ENCODE measurements at regions not wholly inside any gene's neighbourhood (a gene's known extent, or its start where the extent isn't known, plus 50 kb on each side); places are given as distances from the start of the nearest gene placed in this dataset.

DNA sequence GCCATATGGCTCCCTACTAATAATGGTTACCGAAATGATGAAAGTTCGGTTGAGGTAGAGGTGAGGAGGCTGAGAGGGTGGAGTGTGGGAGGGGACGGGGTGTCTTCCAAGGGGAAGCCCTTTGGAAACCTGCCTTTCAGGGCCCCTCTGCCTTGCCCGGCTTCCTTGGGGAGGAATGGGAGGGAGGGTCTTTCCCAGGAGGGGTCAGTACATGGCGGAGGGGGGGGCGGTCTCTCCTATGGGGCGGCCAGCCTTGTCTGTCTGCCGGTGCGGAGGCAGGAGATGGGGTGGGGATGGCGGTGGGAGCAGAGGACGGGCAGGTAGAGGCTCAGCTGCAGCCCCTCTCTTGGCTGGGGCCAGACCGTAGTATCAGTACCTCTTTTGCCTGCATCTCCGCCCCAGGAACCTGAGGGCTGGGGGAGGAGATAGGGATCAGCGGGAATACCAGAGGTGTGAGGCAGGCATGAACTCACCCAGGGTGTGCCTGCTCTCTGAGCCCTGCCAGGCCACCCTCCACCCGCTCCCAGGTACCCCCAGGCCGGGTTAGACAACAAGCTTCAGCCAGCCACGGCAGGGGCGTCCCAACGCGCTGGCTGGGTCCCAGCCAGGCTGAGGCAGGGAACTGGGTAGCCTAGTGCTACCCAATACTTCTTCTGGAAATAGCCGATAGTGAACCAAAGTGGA is 79.4 kb upstream of the POU3F1 start:
- H3K4me1 ChIP-seq (ENCODE audit: control insufficient read depth, insufficient read depth, low read length): peaks cover 16% of the 10 kb centered on the region; the same call in 1 of the 2 replicates
- H3K4me3 ChIP-seq (ENCODE audit: low read depth, low read length): no peak overlapping the region
- no peak overlapping the region for H3K9ac ChIP-seq (ENCODE audit: low read length)
- H3K27me3 ChIP-seq (ENCODE audit: control insufficient read depth, insufficient read depth, low read length): no peaks in the 10 kb centered on the region
- H3K9me3 ChIP-seq (ENCODE audit: control insufficient read depth, insufficient read depth, low read depth, low read length): no peaks in the 10 kb centered on the region
- no peak overlapping the region for H3K27ac ChIP-seq (ENCODE audit: low read depth, low read length)
- H3K36me3 ChIP-seq (ENCODE audit: control insufficient read depth, insufficient read depth, low read length): no peaks in the 10 kb centered on the region

DNA sequence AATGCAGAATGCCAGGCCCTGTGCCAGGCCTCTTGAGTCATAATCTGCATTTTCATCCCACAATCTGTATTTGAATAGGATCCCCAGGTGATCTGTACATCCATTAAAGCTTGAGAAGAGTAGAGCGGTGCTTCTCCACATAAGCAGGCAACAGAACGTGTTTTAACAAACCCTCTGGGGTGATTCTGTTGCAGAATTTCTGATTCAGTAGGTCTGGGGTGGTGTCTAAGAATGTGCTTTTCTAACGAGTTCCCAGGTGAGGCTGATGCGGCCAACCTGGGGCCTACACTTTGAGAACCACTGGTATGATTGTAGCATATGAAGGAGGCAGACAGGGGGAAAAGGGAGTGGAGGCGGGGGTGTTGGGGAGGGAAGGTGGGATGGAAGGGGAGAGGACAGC is 78.4 kb upstream of the POU3F1 start:
- Histone ChIP-seq H3K27ac (ENCODE audit: low read depth, low read length) (no peak overlapping the region), H3K9ac (ENCODE audit: low read length) (no peak overlapping the region), H3K36me3 (ENCODE audit: control insufficient read depth, insufficient read depth, low read length) (no peaks in the 10 kb centered on the region), H3K9me3 (ENCODE audit: control insufficient read depth, insufficient read depth, low read depth, low read length) (no peaks in the 10 kb centered on the region), H3K4me3 (ENCODE audit: low read depth, low read length) (no peak overlapping the region), H3K4me1 (ENCODE audit: control insufficient read depth, insufficient read depth, low read length) (peaks cover 13% of the 10 kb centered on the region; the same call in 1 of the 2 replicates), H3K27me3 (ENCODE audit: control insufficient read depth, insufficient read depth, low read length) (no peaks in the 10 kb centered on the region)

DNA sequence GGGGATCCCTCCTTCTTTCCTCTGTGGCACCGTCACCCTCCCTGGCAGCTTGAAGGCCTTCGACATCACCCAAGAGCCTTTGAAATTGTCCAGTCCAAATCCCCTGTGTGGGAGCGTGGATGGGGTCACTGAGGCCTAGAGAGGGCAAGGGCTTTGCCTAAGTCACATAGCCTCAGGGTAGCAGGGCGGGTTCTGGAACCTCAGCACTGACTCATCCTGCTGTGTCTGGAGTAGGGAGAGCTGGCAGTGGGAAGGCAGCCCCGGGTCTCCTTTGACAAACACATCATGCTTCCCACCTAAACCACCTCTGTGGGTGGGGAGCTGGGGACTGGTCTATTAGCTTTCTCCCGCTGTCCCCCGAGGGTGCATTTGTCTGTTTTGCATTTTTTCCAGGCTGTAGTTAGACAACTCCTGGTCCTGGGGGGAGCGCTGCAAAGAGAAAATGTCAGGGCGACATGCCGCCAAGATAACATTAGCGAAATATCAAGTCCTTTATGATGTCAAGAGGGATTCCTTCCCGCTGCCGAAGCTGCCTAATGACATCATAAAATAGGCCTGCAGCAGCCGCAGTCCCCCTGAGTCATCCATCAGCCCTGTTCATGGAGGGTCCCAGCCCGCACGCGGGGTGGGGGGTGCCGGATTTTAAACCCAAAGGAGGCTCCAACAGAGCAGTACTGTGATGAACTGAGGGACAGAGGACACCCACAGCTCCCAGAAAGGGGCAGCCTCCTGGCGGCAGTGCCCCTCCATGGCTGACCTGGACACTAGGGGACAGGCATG is 77.0 kb upstream of the POU3F1 start:
- H3K9ac ChIP-seq (ENCODE audit: low read length): no peak overlapping the region
- peaks cover 10% of the 10 kb centered on the region; the same call in 1 of the 2 replicates for H3K4me1 ChIP-seq (ENCODE audit: control insufficient read depth, insufficient read depth, low read length)
- H3K36me3 ChIP-seq (ENCODE audit: control insufficient read depth, insufficient read depth, low read length): no peaks in the 10 kb centered on the region
- no peaks in the 10 kb centered on the region for H3K27me3 ChIP-seq (ENCODE audit: control insufficient read depth, insufficient read depth, low read length)
- no peak overlapping the region for H3K4me3 ChIP-seq (ENCODE audit: low read depth, low read length)
- H3K9me3 ChIP-seq (ENCODE audit: control insufficient read depth, insufficient read depth, low read depth, low read length): no peaks in the 10 kb centered on the region
- no peak overlapping the region for H3K27ac ChIP-seq (ENCODE audit: low read depth, low read length)

DNA sequence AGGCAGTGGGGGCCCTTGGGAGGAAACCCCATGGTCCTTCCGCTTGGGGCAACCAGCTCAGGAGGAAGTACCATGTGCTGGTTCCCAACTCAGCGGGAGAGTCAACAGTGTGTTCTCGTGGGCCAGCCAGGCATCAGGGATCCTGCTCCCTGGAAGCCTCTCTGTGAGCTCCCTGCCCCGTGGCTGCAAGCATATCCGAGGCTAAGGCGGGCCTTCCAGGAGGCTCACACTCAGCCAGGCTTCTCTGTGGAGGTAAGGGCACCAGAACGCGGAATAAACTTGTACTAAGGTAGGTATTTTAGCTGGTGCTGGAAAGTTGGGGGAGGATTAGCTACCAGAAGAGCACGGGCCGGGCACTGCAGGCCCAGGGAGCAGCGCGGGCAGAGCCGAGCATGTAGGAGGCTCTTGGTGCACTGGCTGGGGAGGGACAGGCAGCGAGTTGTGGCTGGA is 74.7 kb upstream of the POU3F1 start:
- H3K9ac ChIP-seq (ENCODE audit: low read length): no peak overlapping the region
- peaks cover 10% of the 10 kb centered on the region; the same call in 1 of the 2 replicates for H3K4me1 ChIP-seq (ENCODE audit: control insufficient read depth, insufficient read depth, low read length)
- no peak overlapping the region for H3K27ac ChIP-seq (ENCODE audit: low read depth, low read length)
- no peaks in the 10 kb centered on the region for H3K9me3 ChIP-seq (ENCODE audit: control insufficient read depth, insufficient read depth, low read depth, low read length)
- H3K27me3 ChIP-seq (ENCODE audit: control insufficient read depth, insufficient read depth, low read length): no peaks in the 10 kb centered on the region
- H3K4me3 ChIP-seq (ENCODE audit: low read depth, low read length): no peak overlapping the region
- no peaks in the 10 kb centered on the region for H3K36me3 ChIP-seq (ENCODE audit: control insufficient read depth, insufficient read depth, low read length)

DNA sequence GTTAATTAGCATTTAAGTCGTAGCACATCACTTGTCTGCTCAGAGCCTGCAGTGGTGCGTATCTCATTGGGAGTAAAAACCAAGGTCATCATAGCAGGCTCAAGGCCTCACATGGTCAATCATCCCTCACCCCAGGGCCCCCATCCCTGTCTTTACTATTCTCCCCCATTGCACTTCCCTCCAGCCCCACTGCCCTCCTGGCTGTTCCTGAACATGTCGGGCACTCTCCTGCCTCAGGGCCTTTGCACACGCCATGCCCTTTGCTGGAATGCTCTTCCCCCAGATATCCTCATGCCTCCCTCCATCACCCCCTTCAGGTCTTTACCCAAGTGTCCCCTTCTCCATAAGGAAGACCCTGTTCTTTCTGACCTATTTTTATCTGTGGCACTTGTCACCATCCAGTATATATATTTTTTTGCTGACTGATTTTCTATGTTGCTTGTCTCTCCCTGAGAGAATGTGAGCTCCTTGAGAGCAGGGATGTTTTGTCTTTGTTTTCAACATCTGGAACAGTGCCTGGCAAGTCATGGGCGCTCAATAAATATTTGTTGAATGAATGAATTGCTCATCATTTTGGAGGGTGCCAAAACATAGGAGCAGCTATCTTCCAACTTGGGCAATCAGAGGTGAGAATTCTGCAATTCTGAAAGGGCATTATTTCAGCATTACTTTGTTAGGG is 74.1 kb upstream of the POU3F1 start:
- no peak overlapping the region for H3K27ac ChIP-seq (ENCODE audit: low read depth, low read length)
- H3K4me1 ChIP-seq (ENCODE audit: control insufficient read depth, insufficient read depth, low read length): peaks cover 13% of the 10 kb centered on the region; the same call in 1 of the 2 replicates
- no peaks in the 10 kb centered on the region for H3K36me3 ChIP-seq (ENCODE audit: control insufficient read depth, insufficient read depth, low read length)
- H3K4me3 ChIP-seq (ENCODE audit: low read depth, low read length): no peak overlapping the region
- no peak overlapping the region for H3K9ac ChIP-seq (ENCODE audit: low read length)
- no peaks in the 10 kb centered on the region for H3K9me3 ChIP-seq (ENCODE audit: control insufficient read depth, insufficient read depth, low read depth, low read length)
- no peaks in the 10 kb centered on the region for H3K27me3 ChIP-seq (ENCODE audit: control insufficient read depth, insufficient read depth, low read length)

DNA sequence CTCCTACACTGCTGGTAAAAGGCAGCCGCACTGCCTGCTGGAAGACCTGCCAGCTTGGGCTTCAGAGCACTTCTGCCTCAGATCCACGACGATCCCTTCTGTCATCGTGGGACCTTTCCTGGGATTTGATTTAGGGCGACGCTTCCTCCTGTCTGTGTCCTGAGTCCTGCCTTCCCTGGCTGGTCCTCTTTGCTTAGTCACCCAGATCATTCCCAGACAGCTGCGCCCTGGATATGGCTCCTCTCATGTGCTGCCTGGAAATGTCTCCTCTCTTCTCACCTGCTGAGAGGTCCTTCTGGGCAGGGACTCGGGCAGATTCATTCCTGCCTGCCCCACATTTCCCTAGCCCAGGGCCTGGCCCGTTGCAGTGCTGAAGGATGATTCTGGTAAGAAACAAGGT is 72.4 kb upstream of the POU3F1 start:
- Histone ChIP-seq H3K27ac (ENCODE audit: low read depth, low read length) (no peak overlapping the region), H3K9ac (ENCODE audit: low read length) (no peak overlapping the region)

DNA sequence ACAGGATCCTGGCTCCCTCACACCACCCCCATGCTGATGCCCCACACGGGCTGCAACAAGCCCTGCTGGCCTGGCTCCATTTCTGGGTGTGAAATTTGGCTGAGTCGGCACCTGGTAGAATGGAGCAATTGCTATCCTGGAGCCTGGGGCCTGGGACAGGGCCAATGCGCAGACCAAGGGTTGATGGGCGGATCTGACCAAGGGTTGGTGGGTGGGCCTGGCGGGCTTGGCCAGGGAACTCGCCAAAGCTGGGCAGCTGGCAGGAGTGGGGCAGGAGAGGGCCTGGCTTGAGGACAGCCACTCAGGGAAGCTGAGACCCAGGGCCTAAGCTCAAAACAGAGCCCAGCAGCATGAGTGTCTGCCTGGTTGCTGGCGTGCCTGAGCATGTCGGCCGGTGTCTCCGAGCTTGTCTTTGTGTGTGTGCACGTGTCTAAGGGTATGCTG is 70.9 kb upstream of the POU3F1 start:
- H3K27ac ChIP-seq (ENCODE audit: low read depth, low read length): no peak overlapping the region
- peaks cover 26% of the 10 kb centered on the region; the same call in 1 of the 2 replicates for H3K4me1 ChIP-seq (ENCODE audit: control insufficient read depth, insufficient read depth, low read length)
- no peak overlapping the region for H3K4me3 ChIP-seq (ENCODE audit: low read depth, low read length)
- H3K36me3 ChIP-seq (ENCODE audit: control insufficient read depth, insufficient read depth, low read length): no peaks in the 10 kb centered on the region
- no peak overlapping the region for H3K9ac ChIP-seq (ENCODE audit: low read length)
- no peaks in the 10 kb centered on the region for H3K27me3 ChIP-seq (ENCODE audit: control insufficient read depth, insufficient read depth, low read length)
- no peaks in the 10 kb centered on the region for H3K9me3 ChIP-seq (ENCODE audit: control insufficient read depth, insufficient read depth, low read depth, low read length)

More for the DNA sequence above, 72.4 kb upstream of the POU3F1 start:
- Histone ChIP-seq H3K4me1 (ENCODE audit: control insufficient read depth, insufficient read depth, low read length) (peaks cover 23% of the 10 kb centered on the region; the same call in 1 of the 2 replicates), H3K9me3 (ENCODE audit: control insufficient read depth, insufficient read depth, low read depth, low read length) (no peaks in the 10 kb centered on the region), H3K36me3 (ENCODE audit: control insufficient read depth, insufficient read depth, low read length) (no peaks in the 10 kb centered on the region), H3K27me3 (ENCODE audit: control insufficient read depth, insufficient read depth, low read length) (no peaks in the 10 kb centered on the region), H3K4me3 (ENCODE audit: low read depth, low read length) (no peak overlapping the region)

DNA sequence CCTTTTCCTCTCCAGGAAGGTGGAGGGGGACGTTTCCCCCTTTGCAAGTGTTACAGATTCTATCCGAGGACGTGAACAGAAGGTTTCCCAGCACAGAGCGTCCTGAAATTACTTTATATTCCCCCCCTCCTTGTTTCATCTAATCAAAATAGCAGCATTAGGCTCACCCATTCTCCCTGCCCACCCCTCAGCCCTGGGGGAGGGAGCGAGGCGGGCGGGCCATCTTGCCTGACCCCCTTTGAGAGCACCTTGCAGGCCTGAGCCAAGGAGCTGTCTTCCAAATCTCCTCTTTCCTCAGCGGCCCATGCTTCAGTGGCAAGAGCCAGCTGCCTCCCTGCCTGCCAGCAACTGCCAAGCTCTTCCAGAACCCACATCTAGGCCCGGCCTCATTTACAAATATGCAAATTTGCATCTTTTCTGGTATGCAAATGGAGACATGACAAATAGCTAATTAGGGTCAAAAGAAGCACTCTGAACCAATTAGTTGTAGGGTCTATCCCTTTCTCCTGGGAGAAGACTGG is 69.1 kb upstream of the POU3F1 start:
- no peak overlapping the region for H3K27ac ChIP-seq (ENCODE audit: low read depth, low read length)
- no peak overlapping the region for H3K4me3 ChIP-seq (ENCODE audit: low read depth, low read length)
- no peaks in the 10 kb centered on the region for H3K27me3 ChIP-seq (ENCODE audit: control insufficient read depth, insufficient read depth, low read length)
- H3K9ac ChIP-seq (ENCODE audit: low read length): no peak overlapping the region
- H3K36me3 ChIP-seq (ENCODE audit: control insufficient read depth, insufficient read depth, low read length): no peaks in the 10 kb centered on the region
- peaks cover 26% of the 10 kb centered on the region; the same call in 1 of the 2 replicates for H3K4me1 ChIP-seq (ENCODE audit: control insufficient read depth, insufficient read depth, low read length)
- no peaks in the 10 kb centered on the region for H3K9me3 ChIP-seq (ENCODE audit: control insufficient read depth, insufficient read depth, low read depth, low read length)

DNA sequence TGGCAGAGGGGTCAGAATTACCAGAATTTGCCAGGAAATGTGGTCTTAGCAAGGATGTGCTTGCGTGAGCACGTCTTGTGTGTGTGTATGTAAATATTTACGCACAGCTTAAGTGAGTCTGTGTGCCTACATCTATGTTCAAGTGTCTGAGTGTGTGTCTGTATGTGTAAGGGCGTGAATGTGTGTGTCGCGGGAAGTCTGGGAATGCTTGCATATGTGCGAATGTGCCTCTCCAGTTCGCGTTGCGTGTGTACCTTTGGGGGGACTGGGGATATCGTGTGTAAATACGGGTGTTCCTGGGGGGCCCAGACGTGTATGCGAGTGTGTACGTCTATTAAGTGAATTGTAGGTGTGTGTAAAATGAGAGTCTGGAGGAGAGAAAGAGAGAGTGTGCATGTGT is 68.6 kb upstream of the POU3F1 start:
- Histone ChIP-seq H3K9ac (ENCODE audit: low read length) (no peak overlapping the region), H3K9me3 (ENCODE audit: control insufficient read depth, insufficient read depth, low read depth, low read length) (peaks cover 1% of the 10 kb centered on the region; the same call in 1 of the 2 replicates), H3K27ac (ENCODE audit: low read depth, low read length) (no peak overlapping the region), H3K36me3 (ENCODE audit: control insufficient read depth, insufficient read depth, low read length) (no peaks in the 10 kb centered on the region), H3K4me3 (ENCODE audit: low read depth, low read length) (no peak overlapping the region), H3K4me1 (ENCODE audit: control insufficient read depth, insufficient read depth, low read length) (peaks cover 26% of the 10 kb centered on the region; the same call in 1 of the 2 replicates), H3K27me3 (ENCODE audit: control insufficient read depth, insufficient read depth, low read length) (no peaks in the 10 kb centered on the region)

DNA sequence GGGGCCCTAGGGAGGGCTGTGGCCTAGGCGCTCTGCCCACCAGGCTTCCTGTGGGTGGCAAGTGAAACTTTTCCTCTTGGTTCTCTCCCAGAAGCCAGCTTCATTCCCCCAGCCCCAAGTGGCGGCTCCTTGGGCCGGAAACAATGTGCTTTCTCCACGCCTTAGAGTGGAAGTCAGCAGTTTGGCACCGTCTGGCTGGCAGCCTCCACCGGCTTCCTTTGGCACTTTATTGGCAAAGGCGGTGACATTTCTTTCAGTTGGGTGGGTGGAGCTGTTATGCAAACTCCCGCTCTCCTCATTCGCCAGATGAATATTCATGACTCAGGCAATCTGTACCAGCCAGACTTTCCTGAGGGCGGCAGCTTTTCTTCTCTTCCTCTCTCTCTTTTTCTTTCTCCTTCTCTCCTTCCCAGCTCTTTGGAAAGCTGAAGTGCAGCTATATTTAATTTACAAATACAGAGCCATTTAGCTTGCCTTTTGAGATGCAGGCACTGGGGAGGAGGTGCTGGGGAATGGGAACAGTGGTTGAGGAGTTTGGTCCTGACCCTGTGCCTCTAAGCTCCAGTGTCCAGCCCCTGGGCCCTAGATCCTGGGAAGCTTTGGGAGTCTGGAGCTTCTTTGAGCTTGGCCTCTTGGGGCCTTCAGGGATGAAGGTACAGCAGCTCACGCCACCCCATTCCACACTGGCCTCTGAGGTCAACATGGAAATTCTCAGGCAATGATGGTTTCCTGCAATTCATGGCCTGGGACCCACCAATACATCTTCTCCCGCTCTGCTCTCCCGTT is 67.8 kb upstream of the POU3F1 start:
- Histone ChIP-seq H3K4me3 (ENCODE audit: low read depth, low read length) (no peak overlapping the region), H3K27ac (ENCODE audit: low read depth, low read length) (no peak overlapping the region), H3K36me3 (ENCODE audit: control insufficient read depth, insufficient read depth, low read length) (no peaks in the 10 kb centered on the region), H3K9me3 (ENCODE audit: control insufficient read depth, insufficient read depth, low read depth, low read length) (peaks cover 3% of the 10 kb centered on the region; the same call in 1 of the 2 replicates), H3K4me1 (ENCODE audit: control insufficient read depth, insufficient read depth, low read length) (peaks cover 26% of the 10 kb centered on the region; the same call in 1 of the 2 replicates), H3K27me3 (ENCODE audit: control insufficient read depth, insufficient read depth, low read length) (no peaks in the 10 kb centered on the region), H3K9ac (ENCODE audit: low read length) (no peak overlapping the region)
